ENCODE measurements at regions not wholly inside any gene's neighbourhood (a gene's known extent, or its start where the extent isn't known, plus 50 kb on each side); places are given as distances from the start of the nearest gene placed in this dataset.

DNA sequence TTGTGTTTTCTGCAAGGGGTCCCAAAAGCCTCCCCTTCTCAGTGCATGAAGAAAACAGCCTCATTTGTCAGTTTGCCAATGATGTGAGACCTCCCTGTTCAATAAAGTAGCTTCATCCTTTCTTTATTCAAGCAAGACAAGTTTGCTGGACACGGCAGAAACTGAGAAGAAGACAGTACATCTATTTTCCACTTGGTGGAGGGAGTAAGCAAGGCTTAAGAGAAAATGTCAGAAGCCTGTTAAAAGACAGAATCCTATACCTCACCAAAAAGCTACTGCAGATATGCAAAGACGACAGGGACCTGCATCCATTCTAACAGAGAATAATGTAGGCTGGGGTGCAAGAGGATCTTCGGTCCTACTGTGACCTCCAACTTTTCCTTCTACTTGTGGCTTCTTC, 506.8 kb upstream of the VRK2 start:
- DNase-seq: no peak

DNA sequence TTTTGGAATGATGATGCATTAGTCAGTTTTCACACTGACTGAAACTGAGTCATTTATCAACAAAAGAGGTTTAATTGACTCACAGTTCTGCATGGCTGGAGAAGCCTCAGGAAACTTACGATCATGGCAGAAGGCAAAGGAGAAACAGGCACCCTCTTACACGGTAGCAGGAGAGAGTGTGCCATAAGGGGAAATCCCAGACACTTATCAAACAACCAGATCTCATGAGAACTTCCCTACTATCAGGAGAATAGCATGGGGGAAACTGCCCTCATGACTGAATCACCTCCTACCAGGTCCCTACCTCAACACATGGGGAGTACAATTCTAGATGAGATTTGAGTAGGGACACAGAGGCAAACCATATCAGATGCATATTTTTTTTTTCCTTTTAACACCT, 504.5 kb upstream of the VRK2 start:
- no peak for DNase-seq

DNA sequence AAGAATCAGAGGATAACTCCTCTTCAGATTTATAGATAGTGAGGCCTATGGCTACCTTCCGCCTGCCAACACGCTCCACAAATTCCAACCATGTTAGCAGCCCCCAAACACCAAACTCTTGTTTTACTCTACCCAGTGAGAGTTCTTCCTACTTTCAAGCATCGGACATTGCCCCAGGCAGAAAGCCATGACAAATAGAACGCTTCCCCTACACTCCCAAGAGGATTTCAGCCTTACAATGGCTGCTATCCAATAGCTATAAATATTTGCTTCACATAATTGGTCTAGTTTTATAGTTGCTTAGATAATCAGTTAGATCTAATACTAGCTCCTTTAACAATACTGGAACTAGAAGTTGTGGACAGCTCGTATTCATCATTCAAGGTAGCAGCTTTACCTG, 503.4 kb upstream of the VRK2 start:
- no peak for DNase-seq

DNA sequence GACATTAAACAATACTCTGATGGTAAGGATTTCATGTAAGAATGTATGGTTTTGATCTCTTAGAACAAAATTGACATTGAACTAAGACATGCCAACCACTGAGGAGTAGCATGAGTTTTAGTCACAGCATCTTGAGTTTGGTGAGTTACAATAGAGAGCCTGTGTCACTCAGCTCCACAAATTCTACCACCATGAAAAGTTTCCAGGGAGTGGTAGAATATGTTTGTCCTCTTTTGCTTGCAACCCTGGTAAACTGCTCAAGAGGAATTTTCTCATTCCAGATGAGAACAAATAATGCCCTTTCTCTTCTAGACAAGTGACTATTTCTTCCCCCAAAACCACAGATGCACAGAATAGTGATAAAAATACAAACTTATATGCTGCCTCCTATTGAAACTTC, 502.0 kb upstream of the VRK2 start:
- DNase-seq: no peak

DNA sequence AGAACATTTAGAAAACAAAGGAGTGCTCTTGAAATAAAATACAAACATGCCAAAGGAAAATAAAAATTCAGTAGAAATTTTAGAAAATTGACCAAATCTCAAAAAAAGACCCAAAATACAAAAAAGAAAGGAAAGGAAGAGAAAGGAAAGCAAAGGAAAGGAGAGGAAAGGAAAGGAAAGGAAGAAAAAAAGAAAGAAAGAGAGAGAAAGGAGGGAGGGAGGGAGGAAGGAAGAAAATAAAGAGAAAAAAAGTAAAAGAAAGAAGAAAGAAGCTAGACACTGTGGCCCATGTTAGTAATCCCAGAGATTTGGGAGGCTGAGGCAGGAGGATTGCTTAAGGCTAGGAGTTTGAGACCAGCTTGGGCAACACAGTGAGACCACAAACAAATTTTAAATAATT, 500.1 kb upstream of the VRK2 start:
- DNase-seq: no peak

DNA sequence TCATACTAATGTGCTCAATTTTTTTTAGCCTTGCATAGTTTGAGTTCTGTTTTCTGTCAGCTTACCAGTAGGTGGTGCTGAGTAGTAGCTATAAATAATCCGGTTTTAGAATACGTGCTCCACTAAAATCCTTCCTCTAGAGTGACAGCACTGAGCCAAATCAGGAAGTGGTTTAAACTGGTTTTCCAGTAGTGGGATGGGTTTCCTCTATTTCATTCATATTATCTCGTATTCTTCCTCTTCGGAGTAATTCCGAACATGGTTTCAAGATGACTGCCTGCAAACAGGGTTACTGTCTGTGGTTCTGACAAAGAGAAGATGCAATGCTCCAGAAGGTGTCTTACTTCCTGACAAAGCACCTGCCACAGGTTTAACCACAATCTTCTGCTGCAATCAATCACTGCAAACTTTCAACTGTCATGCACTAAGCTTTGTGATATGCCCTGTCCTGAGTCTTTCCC, 496.9 kb upstream of the VRK2 start:
- peak; percentile 37 for DNase-seq

DNA sequence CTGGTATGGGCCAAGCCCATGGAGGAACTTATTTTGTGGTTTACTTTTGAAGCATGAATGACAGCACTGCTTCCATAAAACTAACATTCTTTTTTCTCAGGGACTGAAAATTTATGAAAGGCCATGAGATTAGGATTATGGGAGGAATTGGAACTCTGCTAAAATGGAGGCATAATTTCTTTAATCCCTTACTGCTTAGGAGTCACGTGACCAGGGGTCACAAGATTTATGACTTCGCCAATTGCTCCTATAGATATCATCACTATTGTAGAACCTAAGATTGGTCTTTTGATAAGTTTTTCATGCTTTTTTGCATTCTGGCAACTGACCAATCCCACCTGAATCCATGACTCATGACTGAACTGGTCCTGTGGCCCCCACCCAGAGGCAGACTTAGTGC, 495.7 kb upstream of the VRK2 start:
- no peak for DNase-seq

DNA sequence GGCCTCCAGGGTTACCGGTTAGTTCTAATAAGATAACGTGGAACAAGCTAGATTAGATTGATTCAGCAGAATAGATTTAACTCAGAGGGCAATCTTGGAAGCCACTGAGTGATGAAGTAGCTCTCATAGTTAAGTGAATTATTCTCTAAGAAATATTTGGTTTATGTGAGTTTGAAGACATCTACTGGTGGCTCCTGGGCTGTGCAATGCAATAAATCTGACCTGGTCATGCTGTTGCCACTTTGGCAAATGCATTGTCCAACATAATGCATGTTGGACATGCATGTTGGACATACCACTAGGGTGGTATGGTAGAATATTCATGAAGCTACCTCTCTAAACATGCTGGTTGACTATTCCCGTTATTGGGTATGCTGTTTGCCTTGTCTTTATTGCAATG, 493.7 kb upstream of the VRK2 start:
- DNase-seq: no peak

DNA sequence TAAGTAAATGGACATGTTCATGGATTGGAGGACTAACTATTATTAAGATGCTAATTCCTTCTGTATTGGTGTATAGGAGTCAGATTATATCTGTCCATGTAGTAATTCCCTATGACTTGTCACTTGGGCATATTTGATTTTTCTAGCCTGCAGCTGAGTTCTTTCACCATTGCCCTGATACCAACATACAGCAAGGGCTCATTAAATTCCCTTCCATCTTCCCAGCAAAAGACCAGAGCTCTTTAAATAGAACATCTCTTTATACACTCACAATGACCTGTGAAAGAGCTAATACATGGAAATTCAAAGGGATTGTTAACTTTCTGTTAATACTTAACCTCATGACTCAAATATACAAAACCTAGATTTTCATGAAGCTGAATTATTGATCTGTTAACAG, 492.3 kb upstream of the VRK2 start:
- DNase-seq: no peak

DNA sequence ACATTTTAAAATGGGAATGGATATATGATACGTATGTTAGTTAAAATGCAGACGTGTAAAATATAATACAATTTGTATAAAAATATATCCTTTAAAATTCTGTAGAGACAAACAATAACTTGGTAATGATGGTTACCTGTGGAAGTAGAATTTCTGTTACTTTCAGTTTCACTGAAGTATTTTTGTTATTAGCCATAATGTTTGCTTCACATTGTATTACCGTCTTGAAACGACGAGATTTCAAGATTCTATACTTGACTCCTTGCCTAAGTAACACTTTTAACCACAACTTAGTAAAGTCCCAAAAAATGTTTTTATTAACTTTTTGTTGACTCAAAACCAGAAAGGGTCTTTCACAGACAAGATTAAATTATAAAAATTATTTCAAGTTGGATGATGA, 488.3 kb upstream of the VRK2 start:
- DNase-seq: no peak

DNA sequence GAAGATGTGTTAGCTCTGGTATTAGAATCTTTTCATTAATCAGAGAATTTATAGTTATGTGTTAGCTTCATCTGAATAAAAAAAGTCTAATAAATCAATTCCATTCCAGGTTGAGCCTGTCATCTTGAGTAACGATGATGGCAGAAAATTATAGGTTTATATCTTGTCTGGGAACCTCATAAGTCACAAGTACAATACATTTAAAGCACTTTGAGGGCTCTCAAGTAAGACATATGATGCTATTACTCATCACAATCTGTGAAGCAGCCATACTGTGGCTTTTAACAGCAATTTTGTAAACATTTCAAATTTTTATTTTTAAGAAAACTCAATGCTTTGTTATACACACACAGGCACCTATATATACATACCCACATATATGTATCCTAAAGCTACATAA, 484.1 kb upstream of the VRK2 start:
- DNase-seq: no peak

DNA sequence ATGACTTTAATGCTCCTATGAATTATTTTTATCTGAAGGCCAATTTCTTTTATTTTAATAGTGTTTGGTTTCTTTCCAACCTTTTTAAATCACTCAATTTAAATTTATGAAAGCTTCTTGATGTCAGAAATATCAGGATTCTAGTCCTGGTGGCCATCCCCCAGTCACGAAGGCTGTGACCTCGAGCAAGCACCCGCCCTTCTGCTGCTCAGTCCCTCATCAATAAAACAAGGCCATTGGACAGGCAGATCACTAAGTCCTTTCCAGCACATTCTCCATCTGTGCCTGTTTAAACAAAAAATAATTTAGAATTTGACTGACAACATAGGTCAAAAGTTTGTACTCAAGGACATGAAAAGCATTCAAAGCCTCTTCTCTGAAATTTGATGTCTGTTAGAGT, 483.6 kb upstream of the VRK2 start:
- no peak for DNase-seq

DNA sequence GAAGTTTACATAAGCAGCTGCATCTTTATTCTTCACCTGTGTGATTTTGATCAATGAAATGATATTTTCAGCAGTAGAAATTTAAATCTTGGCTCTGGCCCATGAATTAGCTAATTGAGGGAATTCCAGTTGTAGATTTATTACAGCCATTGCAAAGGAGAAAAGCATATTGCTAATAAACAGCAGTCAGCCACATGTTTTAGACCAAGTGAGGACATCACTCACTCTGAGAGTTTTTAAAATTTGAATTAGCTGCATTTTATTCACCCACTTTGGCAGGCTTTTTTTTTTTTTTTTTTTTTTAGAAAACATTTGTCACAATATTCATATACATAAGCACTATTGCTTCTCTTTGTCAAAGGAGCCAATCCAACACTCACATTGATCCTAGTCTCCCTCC, 479.4 kb upstream of the VRK2 start:
- no peak for DNase-seq

DNA sequence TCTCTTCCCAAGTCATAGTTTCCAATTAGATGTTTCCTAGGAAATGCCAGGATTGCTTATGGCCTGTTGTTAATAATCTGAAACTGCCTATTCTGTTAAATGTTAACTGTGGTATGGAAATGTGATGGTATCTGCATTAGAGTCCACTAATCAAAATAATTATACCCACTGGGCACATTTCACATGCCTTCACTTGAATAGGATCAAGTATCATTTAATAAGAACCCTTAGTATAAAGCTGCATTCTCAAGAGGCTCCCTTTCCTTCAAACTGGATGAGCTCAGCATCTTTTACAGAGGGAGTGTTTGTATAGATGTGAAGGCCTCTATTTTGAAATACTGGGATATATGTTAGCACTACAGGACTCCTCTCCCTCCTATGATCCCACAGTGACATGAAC, 477.2 kb upstream of the VRK2 start:
- no peak for DNase-seq

DNA sequence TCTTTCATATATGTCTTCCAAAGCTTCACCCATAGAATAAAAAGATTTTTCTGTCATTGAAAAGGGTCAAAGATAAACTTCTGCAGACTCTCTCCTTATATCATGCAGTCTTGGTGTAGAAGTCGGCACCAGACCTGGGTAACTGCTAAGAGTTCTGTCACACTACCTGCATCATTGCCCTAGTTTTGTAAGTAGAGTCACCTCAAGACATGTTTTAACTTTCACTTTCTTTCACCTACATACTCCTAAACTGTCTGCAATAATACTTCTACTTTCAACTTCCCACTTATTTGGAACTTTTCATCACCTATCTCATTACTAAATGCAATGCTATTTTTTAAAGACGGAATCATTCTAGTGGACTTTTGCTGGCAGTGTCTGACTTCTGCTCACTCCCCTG, 475.6 kb upstream of the VRK2 start:
- no peak for DNase-seq

DNA sequence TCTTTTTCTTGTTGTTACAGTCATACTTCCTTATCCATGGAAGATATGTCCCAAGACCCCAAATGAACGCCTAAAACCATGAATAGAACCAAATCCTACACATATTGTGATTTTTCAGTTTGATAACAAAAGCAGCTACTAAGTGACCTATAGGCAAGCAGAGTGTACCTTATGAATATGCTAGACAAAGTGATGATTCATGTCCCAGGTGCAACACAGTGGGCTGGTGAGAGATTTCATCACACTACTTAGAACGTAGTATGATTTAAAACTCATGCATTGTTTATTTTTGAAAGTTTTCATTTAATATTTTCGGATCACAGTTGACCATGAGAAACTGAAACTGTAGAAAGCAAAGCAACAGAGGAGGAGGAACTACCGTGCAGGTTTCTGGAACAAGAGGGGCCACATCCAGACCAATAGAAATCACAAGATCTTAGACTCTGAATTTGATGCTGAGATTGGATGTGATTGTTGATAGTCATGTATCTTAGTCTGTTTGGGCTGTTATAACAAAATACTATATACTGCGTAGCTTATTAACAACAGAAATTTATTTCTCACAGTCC, 470.8 kb upstream of the VRK2 start:
- no peak for DNase-seq

DNA sequence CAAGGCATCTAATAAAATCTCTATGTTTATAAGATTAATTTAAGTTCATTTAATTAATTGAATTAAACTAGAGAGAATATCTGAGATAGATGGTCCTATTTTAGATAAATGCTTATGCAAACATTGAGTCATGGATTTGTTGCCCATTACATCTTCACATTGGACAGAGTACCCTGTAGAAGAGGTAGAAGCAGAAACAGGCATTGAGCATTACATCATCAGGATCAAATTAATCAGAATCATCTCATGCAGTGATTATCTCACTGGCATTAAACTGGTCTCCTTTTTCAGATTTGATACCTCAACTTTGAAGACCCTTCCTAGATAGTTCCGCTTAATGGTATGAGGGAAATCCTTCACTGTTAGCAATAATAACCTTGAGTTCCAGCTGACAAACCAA, 469.6 kb upstream of the VRK2 start:
- DNase-seq: no peak

DNA sequence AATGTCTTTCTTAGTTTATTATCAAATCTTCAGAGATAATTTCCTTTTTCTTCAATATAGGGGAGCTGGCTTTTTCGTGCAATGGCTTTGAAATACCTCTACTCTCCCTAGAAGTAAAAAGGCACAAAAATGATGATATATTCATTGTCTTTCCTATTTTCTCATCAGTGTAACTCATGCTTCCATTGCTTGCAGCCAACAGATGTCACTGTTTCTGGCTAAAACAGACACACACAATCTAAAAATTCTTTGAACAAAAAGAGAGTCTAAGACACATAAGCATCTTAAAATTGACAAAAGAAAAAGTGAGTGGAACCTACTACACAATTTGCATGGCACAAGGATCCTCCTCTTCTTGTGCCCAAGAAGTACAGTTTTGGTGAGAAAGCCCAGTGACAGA, 448.7 kb upstream of the VRK2 start:
- DNase-seq: no peak

DNA sequence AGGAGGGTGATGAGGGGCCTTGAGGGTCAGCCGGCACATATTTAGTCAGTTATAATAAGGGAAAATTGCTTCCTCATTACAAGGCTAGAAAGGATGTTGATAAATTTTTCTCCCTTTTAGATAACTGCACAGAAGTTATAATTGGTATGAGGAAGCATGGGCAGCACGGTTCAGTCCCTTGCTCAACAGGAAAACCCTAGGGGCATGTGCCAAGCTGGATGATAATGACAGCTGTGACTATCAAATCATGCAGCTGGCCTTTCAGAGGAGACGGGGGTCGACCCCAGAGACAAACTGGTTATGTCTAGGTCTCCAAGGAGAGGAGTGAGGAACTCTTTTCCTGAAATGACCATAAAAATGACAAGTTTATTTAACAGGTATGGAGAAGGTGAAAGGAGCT, 448.1 kb upstream of the VRK2 start:
- DNase-seq: no peak

DNA sequence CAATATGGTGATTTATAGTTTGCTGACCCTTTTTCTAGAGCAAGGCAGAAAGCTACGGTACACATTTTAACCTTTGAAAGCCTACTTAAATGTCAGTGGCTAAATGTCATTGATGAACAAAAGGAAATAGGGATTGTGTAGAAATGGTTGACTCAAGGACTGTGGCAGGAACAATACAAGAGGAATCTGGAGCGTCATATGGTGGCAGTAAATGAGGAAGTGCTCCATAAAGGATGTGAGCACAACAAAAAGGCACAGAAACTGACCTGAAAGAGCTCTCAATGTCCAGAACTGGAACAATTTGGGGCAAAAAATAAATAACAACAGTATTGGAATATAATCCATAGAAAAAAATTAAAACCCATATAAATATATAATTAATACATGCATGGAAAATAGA, 443.9 kb upstream of the VRK2 start:
- DNase-seq: no peak

DNA sequence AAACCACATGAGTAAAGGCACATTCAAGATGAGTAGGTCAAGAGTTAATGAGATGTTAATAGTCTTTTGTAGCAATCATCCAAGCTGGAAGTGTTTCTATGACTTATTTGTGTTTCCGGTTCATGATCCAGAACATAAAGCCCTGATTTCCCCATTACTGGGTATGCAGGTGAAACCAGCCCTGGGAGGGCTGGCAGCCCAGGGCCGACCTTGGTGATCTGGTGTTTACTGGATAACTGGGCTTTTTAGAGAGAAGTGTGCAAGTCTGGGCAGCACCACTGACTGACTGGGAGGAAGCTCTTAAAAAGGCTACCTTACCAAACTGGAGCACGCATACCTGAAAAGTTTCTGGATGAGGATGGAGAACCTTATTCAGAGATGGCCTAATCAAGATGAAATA, 431.6 kb upstream of the VRK2 start:
- no peak for DNase-seq

DNA sequence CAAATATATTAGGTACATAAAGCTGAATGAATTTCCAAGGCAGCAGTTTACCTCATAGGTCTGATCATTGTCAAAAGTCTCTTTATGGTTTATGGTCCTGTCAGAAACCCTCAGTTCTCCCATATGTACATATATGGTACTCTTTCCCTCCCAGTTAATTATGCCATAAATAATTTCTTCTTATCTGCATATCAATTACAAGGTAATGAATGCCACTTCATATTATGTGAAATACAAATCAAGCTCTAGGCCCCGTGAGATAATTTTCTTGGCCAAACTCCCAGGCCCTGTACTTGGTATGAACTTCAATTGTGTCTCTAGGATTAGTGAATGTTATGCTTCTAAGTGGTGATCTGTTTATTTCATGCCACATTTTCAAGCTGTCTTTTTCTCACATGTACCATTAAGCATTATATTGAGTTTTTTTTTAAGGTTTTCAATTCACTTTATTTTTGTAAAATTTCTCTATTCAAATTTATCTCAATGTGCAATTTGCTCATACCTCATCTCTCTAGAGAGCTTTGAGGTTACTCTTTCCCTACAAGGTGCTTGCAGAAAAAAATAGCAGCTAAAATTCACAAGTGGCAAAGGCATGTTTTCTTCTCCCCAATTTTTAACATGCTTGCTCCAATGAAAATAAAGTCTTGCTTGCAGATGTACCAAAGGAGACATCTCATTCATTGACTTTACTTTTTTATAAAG, 430.6 kb upstream of the VRK2 start:
- DNase-seq: peak; percentile 4

DNA sequence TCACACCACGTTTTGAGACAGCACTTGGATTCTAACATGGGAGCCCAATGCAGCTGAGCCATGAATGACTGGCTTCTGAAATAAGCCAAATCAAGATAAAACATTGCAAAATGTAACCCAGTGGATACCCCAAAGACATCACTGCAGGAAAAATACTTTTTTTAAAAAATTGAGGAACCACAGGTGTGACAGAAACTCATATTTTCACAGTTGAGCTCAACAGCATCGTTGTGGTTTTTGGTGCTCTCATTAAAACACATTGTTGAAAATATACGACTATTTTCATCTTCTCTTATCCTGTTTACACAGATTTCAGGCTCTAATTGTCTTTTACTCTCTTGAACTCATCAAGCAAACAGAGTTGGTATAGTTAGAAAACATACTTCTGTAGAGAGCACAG, 429.3 kb upstream of the VRK2 start:
- DNase-seq: no peak

DNA sequence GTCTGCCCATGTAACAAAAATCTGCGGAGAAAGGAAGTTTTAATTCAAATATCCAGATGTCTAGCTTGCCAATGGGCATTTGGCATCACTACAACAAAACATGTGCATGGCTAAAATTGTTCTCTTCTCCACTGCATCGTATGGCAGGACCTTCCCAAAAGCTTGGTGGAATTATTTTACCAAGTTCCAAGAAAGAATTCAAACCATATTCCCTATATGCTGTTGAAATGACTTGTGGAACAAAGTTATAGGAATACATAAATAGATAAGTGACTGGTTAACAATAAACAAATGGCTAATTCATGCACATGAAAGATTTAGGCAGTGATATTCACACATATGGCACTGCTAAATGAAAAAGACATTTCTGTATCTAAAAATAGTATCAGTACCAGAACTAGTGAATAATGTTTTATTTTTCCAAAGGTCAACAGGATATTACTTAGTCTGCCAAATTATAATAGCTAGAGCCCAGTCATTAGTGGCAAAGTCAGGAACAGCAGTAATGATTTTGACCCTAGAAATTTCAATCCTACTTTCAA, 425.4 kb upstream of the VRK2 start:
- peak; percentile 9 for DNase-seq

DNA sequence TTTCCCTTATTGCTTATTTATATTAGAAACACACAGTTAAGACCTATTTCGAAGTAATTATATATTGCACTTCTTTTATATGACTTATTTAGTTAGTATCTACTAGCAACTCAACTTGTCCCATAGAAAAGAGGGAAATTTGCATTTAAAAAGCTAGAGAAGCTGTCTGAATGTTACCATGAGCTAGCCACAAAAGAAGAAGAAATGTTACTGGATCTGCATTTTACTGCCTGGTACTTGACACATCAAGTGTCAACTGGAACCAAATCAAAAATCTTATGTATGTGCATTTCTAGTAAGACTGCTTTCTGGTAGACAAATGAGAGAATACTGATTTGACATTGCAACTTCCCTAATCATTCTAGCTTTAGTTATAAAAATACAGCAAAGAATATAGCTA, 424.6 kb upstream of the VRK2 start:
- no peak for DNase-seq
